ENCODE measurements at regions not wholly inside any gene's neighbourhood (a gene's known extent, or its start where the extent isn't known, plus 50 kb on each side); places are given as distances from the start of the nearest gene placed in this dataset.

DNA sequence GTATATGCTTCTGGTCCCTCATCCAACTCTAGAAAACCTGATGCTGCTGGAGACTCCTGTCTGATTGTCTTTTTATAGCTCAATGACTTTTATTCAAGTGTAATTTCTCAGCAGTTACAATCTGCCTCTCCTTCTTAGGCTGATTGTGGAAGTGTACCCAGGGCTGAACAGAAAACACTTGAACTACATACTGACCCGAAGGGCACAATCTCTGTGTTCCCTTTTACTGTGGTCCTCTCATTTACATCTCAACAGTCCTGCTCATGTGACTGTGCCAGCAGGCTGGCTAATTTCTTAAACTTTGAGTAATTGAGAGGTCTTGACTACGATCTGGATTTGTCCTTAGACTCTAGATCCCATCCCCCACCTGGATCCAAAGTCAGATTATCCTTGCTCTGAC, 863.4 kb downstream of the PDHA2 start:
- Mint-ChIP-seq H3K27ac (no peak overlapping the region), H3K4me3 (no peak overlapping the region), H3K36me3 (ENCODE audit: low read depth) (no peaks in the 10 kb centered on the region), H3K9me3 (no peaks in the 10 kb centered on the region), H3K27me3 (no peaks in the 10 kb centered on the region), H3K4me1 (no peaks in the 10 kb centered on the region)
- ATAC-seq (replicated peaks), result no peak

DNA sequence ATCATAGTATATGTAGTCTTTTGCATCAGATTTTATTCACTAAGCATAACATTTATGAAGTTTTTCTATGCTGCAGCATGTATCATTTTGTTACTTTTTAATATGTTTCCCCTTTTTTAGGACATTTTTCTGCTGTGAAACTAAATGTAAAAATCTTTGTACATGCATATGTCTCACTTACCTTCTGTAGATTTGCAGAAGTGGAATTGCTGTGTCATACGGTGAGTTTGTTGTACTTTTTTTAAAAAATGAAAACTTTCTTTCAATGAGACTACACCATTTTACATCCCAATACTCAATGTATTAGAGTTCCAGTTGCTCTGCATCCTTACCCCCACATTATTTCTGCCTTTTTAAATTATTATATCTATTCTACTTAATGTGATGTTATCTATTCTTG, 868.9 kb downstream of the PDHA2 start:
- Mint-ChIP-seq H3K4me3 (no peak overlapping the region), H3K27me3 (no peaks in the 10 kb centered on the region), H3K4me1 (no peaks in the 10 kb centered on the region), H3K9me3 (no peaks in the 10 kb centered on the region), H3K27ac (no peak overlapping the region), H3K36me3 (ENCODE audit: low read depth) (no peaks in the 10 kb centered on the region)
- ATAC-seq (replicated peaks), result no peak

DNA sequence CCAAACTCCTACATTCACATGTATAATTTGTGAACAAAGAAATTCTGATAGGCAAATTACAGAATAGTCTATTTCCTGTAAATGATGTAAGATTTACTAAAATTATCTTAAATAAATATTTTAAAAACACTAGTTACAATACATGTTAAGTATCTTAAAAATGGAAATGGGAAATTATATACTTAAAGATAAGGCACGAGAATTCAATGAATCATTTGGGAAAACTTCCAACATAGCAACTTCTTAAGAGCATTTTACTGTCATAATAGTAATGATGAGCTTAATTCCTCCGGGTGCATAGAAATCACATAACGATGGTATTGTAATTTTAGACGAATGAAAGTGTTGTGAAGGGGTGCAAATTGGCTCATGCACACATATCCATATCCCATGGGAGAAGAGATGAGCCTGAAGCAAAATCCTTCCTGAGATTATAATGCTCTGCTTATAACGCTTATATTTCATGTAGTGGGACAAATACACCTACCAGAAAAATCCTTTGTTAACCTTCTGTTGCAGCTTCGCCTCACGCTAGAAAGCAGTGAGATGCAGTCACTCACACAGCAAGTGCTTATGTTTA, 873.5 kb downstream of the PDHA2 start:
- Mint-ChIP-seq H3K27me3 (no peaks in the 10 kb centered on the region), H3K4me3 (no peak overlapping the region), H3K9me3 (no peaks in the 10 kb centered on the region), H3K27ac (no peak overlapping the region), H3K36me3 (ENCODE audit: low read depth) (no peaks in the 10 kb centered on the region), H3K4me1 (no peaks in the 10 kb centered on the region)
- ATAC-seq (replicated peaks), result no peak

DNA sequence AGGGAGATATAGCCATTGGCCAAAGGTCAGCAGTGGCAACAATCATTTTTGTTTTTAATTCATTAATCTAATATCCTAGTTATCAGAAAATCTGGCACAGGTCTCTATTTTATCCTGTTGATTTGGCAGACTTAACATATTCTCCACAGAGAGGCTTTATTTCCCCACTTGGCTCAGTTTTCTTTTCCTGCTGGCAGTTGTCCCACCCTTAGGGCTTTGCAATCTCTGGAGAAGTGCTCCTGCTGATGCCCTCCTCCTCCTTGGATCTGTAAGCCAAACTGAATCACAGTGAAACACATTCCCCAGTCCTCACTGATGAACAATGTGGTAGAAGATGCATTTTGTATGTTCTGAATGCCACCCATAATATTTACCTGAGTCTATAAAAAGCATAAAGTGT, 889.7 kb downstream of the PDHA2 start:
- Mint-ChIP-seq H3K36me3 (ENCODE audit: low read depth) (no peaks in the 10 kb centered on the region), H3K27ac (no peak overlapping the region), H3K27me3 (no peaks in the 10 kb centered on the region), H3K9me3 (no peaks in the 10 kb centered on the region), H3K4me1 (no peaks in the 10 kb centered on the region), H3K4me3 (no peak overlapping the region)
- ATAC-seq (replicated peaks), result no peak

DNA sequence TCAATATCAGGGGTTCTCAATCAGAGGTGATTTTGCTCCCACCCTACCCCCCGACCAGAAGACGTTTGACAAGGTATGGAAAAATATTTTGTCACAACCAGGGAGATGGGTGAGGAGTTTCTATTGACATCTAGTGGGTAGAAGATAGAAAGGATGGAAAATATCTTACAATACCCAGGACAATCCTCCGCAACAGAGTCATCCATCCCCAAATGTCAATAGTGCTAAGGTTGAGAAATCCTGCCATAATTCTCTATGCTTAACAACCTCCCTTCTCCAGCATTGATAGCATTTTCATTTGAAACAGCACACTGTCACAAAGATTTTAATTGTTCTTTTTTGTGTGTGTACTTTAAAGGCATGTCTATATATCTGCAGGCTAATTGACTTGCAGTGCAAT, 890.5 kb downstream of the PDHA2 start:
- no peak overlapping the region for H3K27ac Mint-ChIP-seq
- no peaks in the 10 kb centered on the region for H3K9me3 Mint-ChIP-seq
- H3K36me3 Mint-ChIP-seq (ENCODE audit: low read depth), result no peaks in the 10 kb centered on the region
- no peaks in the 10 kb centered on the region for H3K27me3 Mint-ChIP-seq
- no peaks in the 10 kb centered on the region for H3K4me1 Mint-ChIP-seq
- no peak overlapping the region for H3K4me3 Mint-ChIP-seq
- ATAC-seq (replicated peaks), result no peak

DNA sequence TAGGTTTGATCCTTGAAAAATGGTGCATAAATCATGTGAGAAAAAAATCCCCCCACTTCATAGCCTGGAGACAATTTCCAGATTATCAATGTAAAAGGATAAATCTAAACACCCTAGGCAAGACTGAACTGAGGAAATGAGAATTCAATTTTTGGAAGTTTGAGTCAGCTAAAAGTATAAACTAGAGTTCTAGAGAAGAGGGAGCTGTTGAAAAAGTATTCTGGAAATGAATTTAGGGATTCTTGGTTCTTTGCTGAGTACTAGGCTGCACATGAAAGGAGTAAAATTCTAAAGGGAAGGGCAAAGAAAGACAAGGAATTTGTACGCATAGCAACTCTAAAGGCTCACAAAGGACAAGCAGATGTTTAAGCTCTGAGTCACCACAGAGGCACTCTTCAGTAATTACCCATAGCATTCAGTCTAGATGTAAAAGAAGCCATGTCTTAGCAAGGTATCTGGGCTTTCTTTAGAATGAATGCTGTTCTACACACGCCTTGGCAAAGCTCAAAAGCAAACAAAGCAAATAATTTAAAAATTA, 896.5 kb downstream of the PDHA2 start:
- Mint-ChIP-seq H3K27me3 (no peaks in the 10 kb centered on the region), H3K27ac (no peak overlapping the region), H3K4me3 (no peak overlapping the region), H3K36me3 (ENCODE audit: low read depth) (no peaks in the 10 kb centered on the region), H3K9me3 (no peaks in the 10 kb centered on the region), H3K4me1 (no peaks in the 10 kb centered on the region)
- no peak for ATAC-seq (replicated peaks)

DNA sequence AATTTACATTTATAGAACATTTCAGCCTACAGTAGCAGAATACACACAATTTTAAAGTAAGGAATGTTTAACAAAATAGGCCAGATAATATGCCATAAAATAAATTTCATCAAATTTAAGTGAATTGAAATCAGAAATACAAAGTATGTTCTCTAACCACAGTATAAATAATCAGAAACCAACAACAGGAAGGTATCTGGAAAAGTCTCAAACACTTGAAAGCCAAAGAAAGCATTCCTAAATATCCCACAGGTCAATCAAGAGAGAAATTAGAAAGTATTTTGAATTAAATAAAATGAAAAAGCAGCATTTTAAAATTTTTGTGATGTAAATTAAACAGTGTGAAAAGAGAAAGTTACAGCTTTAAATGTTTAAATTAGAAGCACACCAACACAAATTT, 899.2 kb downstream of the PDHA2 start:
- H3K36me3 Mint-ChIP-seq (ENCODE audit: low read depth), result no peaks in the 10 kb centered on the region
- no peak overlapping the region for H3K4me3 Mint-ChIP-seq
- H3K4me1 Mint-ChIP-seq, result no peaks in the 10 kb centered on the region
- no peak overlapping the region for H3K27ac Mint-ChIP-seq
- H3K9me3 Mint-ChIP-seq, result no peaks in the 10 kb centered on the region
- no peak for ATAC-seq (replicated peaks)
- H3K27me3 Mint-ChIP-seq, result no peaks in the 10 kb centered on the region

DNA sequence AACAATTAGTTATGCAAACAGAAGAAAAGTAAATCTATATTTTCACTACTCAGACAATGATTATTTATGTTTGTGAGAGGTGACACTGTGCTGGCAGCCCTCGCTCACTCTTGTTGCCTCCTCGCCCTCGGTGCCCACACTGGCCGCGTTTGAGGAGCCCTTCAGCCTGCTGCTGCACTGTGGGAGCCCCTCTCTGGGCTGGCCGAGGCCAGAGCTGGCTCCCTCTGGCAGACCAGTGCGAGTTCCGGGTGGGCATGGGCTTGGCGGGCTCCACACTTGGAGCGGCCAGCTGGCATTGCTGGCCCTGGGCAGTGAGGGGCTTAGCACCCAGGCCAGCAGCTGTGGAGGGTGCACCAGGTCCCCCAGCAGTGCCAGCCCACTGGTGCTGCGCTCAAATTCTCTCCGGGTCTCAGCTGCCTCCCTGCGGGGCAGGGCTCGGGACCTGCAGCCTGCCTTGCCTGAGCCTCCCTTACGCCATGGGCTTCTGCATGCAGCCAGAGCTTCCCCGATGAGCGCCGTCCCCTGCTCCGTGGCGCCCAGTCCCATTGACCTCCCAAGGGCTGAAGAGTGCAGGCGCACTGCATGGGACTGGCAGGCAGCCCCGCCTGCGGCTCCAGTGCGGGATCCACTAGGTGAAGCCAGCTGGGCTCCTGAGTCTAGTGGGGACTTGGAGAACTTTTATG, 902.6 kb downstream of the PDHA2 start:
- Mint-ChIP-seq H3K4me3 (no peak overlapping the region), H3K36me3 (ENCODE audit: low read depth) (no peaks in the 10 kb centered on the region), H3K27me3 (no peaks in the 10 kb centered on the region), H3K27ac (no peak overlapping the region), H3K9me3 (no peaks in the 10 kb centered on the region), H3K4me1 (no peaks in the 10 kb centered on the region)
- ATAC-seq (replicated peaks), result no peak

DNA sequence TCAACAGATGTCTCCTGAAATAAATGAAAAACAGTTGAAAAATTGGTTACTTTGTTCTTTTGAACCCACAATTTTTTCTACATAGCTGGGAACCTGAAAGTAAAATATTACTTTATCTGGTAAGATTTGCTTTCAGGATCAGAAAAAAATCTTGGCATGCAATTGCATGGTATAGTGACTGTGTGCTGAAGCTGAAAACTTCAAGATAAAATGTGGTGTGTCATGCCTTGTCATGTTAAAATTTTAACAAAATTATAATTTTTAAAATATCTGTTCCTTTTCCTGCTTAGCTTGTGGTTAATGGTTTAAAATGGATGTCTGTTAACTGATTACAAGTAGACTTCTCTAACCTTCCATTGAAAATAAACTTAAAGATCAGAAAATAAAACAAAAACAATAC, 904.8 kb downstream of the PDHA2 start:
- H3K27me3 Mint-ChIP-seq, result no peaks in the 10 kb centered on the region
- H3K36me3 Mint-ChIP-seq (ENCODE audit: low read depth), result no peaks in the 10 kb centered on the region
- ATAC-seq (replicated peaks), result no peak
- H3K27ac Mint-ChIP-seq, result no peak overlapping the region
- H3K4me1 Mint-ChIP-seq, result no peaks in the 10 kb centered on the region
- peaks cover 3% of the 10 kb centered on the region for H3K9me3 Mint-ChIP-seq
- no peak overlapping the region for H3K4me3 Mint-ChIP-seq

DNA sequence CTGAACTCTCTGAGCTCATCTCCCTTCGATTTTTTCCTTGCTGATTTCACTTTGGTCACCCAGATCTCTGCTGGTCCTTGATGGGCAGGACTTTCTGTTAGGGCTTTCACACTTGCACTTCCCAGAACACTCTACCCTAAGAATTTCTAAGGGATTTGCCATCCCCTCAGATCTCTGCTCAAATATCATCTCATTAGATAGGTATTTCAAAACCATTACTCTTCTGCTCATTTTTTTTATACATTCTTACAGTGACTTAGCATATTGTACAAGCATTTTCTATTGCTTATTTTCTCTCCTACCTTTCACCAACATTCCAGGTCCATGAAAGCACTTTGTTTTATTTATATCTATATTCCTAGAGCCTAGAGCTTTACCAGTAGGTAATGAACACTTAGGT, 913.3 kb downstream of the PDHA2 start:
- Mint-ChIP-seq H3K9me3 (peaks cover 3% of the 10 kb centered on the region), H3K4me1 (no peaks in the 10 kb centered on the region), H3K27ac (no peak overlapping the region), H3K4me3 (no peak overlapping the region), H3K36me3 (ENCODE audit: low read depth) (no peaks in the 10 kb centered on the region), H3K27me3 (no peaks in the 10 kb centered on the region)
- no peak for ATAC-seq (replicated peaks)

DNA sequence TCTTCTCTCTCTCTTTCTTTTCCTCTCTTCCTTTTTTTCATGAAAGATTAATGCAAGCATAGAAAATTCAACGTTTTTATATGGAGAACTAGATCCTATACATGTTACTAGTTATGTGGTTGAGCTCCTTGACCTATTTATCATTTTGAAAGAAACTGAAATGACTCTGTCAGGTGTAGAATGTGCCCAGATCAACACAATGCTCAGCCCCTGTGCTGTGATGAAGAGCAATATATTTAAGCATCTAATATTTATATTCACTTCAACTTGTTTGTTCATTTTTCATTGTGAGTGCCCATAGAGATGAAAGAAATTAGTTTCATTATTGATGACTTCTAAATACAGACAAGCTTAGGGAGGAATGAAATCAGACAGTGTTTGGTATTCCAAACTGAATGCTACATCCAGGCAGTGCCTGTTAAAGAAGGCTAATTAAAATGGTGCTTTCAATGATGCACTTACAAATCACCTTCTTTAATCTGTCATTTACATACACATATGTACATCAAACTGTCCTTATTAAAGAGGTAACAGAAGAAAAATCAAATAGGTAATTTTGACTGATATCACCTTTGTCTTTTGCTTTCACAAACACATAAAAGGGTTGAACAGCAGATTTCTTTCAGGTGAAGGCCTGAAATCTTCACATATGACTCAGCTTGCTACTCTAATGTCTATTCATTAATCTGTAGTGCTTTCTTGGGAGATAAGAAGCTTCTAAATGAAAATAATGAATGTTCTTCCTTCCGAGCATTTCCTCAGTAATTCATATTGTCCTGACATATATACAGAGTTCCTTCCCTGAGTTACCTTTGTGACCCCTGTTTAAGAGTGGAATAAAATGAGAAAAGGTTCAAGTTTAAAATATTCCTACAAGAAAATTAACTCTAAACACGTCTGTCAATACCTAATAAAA, 915.9 kb downstream of the PDHA2 start:
- Mint-ChIP-seq H3K4me1 (no peaks in the 10 kb centered on the region), H3K27ac (no peak overlapping the region), H3K27me3 (no peaks in the 10 kb centered on the region), H3K4me3 (no peak overlapping the region), H3K9me3 (no peaks in the 10 kb centered on the region), H3K36me3 (ENCODE audit: low read depth) (no peaks in the 10 kb centered on the region)
- ATAC-seq (replicated peaks), result no peak

DNA sequence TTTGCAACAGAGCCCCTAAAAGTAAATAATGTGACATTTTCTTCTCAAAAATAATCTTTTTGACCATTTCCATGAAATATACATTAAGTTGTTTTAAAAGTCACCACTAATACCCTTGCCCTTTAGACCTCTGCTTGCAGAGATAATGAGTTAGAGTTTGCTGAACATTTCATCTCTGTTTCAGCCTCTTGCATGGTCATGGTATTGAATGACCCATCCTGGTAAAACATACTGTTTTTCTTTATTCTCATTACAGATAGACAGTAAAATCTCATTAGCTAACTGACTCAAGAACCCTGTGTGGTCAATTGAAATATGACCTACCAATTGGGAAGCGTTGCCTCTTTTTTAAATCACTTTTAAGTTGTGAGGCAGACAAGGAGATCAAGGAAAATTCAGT, 916.7 kb downstream of the PDHA2 start:
- no peak for ATAC-seq (replicated peaks)
- H3K36me3 Mint-ChIP-seq (ENCODE audit: low read depth), result no peaks in the 10 kb centered on the region
- no peaks in the 10 kb centered on the region for H3K27me3 Mint-ChIP-seq
- H3K4me1 Mint-ChIP-seq, result no peaks in the 10 kb centered on the region
- no peaks in the 10 kb centered on the region for H3K9me3 Mint-ChIP-seq
- H3K27ac Mint-ChIP-seq, result no peak overlapping the region
- no peak overlapping the region for H3K4me3 Mint-ChIP-seq

DNA sequence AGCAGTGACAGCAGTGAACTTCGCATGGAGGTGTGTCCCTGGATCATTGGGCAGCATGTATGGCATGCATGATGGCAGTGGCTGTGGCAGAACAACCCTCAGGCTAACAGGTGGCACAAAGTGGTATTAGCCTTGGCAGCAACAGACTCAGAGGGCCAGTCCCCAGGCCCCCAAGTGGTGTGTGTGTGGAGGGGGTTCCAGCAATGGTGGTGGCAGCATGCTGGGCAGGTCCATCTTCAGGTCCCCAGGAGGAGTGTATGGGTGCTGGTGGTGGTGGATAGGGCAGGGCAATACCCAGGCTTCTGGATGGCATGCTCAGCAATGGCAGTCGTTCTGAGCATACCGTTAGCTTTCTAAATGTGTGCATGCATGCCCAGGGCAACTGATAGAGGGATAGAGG, 923.7 kb downstream of the PDHA2 start:
- no peak overlapping the region for H3K4me3 Mint-ChIP-seq
- H3K27me3 Mint-ChIP-seq, result no peaks in the 10 kb centered on the region
- H3K36me3 Mint-ChIP-seq (ENCODE audit: low read depth), result no peaks in the 10 kb centered on the region
- no peak for ATAC-seq (replicated peaks)
- H3K27ac Mint-ChIP-seq, result no peak overlapping the region
- H3K9me3 Mint-ChIP-seq, result no peaks in the 10 kb centered on the region
- no peaks in the 10 kb centered on the region for H3K4me1 Mint-ChIP-seq

DNA sequence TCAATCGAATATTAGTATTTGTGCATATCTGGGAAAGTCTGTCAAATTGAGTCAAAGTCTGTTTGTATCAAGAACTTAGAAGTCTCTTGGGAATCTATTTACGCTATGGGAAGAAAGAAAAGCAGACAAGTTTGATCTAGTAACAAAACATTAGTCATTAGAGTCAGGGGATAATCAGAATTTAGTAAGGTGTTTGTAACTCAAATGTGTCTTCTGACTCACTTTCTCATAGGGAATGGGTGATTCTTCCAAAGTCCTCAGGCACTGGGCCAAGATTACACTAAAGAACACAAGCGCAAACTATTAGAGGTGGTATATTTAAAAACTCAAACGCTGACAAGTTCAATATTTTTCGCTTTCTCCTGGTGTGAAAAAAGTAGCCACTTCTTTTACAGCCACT, 926.5 kb downstream of the PDHA2 start:
- Mint-ChIP-seq H3K27me3 (no peaks in the 10 kb centered on the region), H3K36me3 (ENCODE audit: low read depth) (no peaks in the 10 kb centered on the region), H3K4me3 (no peak overlapping the region), H3K9me3 (no peaks in the 10 kb centered on the region), H3K4me1 (no peaks in the 10 kb centered on the region), H3K27ac (no peak overlapping the region)
- no peak for ATAC-seq (replicated peaks)
